Stomach smooth muscle (tissue), 2 donors: ENCODE measurements at regions not wholly inside any gene's neighbourhood (a gene's known extent, or its start where the extent isn't known, plus 50 kb on each side); places are given as distances from the start of the nearest gene placed in this dataset.
"Not testable (repeated sequence)": the region's sequence is repeated elsewhere in the genome, so short reads cannot be mapped to it uniquely, and the experiment has no call there.

ENCODE experiments used
- H3K27ac ChIP-seq: one replicate; pipeline ENCODE4 v1.7.0; 2013; ENCODE audit warnings: mild to moderate bottlenecking, low read length, inconsistent platforms
- H3K27me3 ChIP-seq, 2 donors: one replicate each; pipeline ENCODE4 v1.7.0; 2013; ENCODE audit warnings: low read length in 2 of 2; ENCODE audit not compliant: insufficient read depth in 2 of 2, control insufficient read depth in 1 of 2
- H3K36me3 ChIP-seq, 2 donors: one replicate each; pipeline ENCODE4 v1.7.0; 2013; ENCODE audit warnings: low read length in 2 of 2; ENCODE audit not compliant: control insufficient read depth in 2 of 2, insufficient read depth in 2 of 2
- H3K4me1 ChIP-seq: one replicate; pipeline ENCODE4 v1.7.0; 2013; ENCODE audit warnings: low read length; ENCODE audit not compliant: control insufficient read depth, insufficient read depth
- H3K4me3 ChIP-seq, 2 donors: one replicate each; pipeline ENCODE4 v1.7.0; 2013; ENCODE audit warnings: low read length in 2 of 2
- H3K9ac ChIP-seq, 2 donors: one replicate each; pipeline ENCODE4 v1.7.0; 2013; ENCODE audit warnings: low read length in 2 of 2, mild to moderate bottlenecking in 1 of 2
- H3K9me3 ChIP-seq, 2 donors: one replicate each; pipeline ENCODE4 v1.7.0; 2013; ENCODE audit warnings: low read length in 2 of 2; ENCODE audit not compliant: control insufficient read depth in 2 of 2
- donor health status: healthy.
- donor health status: Pancreatic carcinoma.

GRCh38 chr11:87740451-87740850, 434.8 kb downstream of the RAB38 start:
- Histone ChIP-seq H3K36me3 (no peaks in the 10 kb centered on the region), H3K9me3 (no peaks in the 10 kb centered on the region), H3K27ac (no peak overlapping the region), H3K4me3 (no peak overlapping the region), H3K4me1 (no peaks in the 10 kb centered on the region), H3K27me3 (no peaks in the 10 kb centered on the region), H3K9ac (no peak overlapping the region)

GRCh38 chr11:87739766-87740165, 435.5 kb downstream of the RAB38 start:
- H3K9me3 ChIP-seq = no peaks in the 10 kb centered on the region
- no peaks in the 10 kb centered on the region for H3K36me3 ChIP-seq

GRCh38 chr11:87739261-87739660, 436.0 kb downstream of the RAB38 start:
- Histone ChIP-seq H3K36me3 (no peaks in the 10 kb centered on the region), H3K4me3 (no peak overlapping the region), H3K27me3 (no peaks in the 10 kb centered on the region), H3K9me3 (no peaks in the 10 kb centered on the region), H3K4me1 (no peaks in the 10 kb centered on the region), H3K9ac (no peak overlapping the region), H3K27ac (no peak overlapping the region)

More at GRCh38 chr11:87739766-87740165, 435.5 kb downstream of the RAB38 start:
- Histone ChIP-seq H3K27me3 (no peaks in the 10 kb centered on the region), H3K27ac (no peak overlapping the region), H3K9ac (no peak overlapping the region), H3K4me1 (no peaks in the 10 kb centered on the region), H3K4me3 (no peak overlapping the region)

- no peaks in the 10 kb centered on the region for H3K27me3 ChIP-seq
- no peaks in the 10 kb centered on the region for H3K36me3 ChIP-seq
- H3K9ac ChIP-seq = no peak overlapping the region
- no peak overlapping the region for H3K4me3 ChIP-seq
- H3K9me3 ChIP-seq = no peaks in the 10 kb centered on the region
- no peak overlapping the region for H3K27ac ChIP-seq
- H3K4me1 ChIP-seq = no peaks in the 10 kb centered on the region
These were observed 438.3 kb downstream of the RAB38 start for GRCh38 chr11:87736928-87737327.

GRCh38 chr11:87726506-87726905, 448.7 kb downstream of the RAB38 start:
- H3K27me3 ChIP-seq = no peaks in the 10 kb centered on the region
- no peaks in the 10 kb centered on the region for H3K4me1 ChIP-seq
- H3K9ac ChIP-seq = no peak overlapping the region
- no peaks in the 10 kb centered on the region for H3K36me3 ChIP-seq
- no peaks in the 10 kb centered on the region for H3K9me3 ChIP-seq
- no peak overlapping the region for H3K4me3 ChIP-seq
- H3K27ac ChIP-seq = no peak overlapping the region

GRCh38 chr11:87724358-87724757, 450.9 kb downstream of the RAB38 start:
- no peak overlapping the region for H3K4me3 ChIP-seq
- no peak overlapping the region for H3K9ac ChIP-seq
- H3K9me3 ChIP-seq = no peaks in the 10 kb centered on the region
- H3K36me3 ChIP-seq = no peaks in the 10 kb centered on the region
- no peaks in the 10 kb centered on the region for H3K4me1 ChIP-seq
- H3K27ac ChIP-seq = no peak overlapping the region
- H3K27me3 ChIP-seq = no peaks in the 10 kb centered on the region

GRCh38 chr11:87722756-87723565, 452.3 kb downstream of the RAB38 start:
- Histone ChIP-seq H3K36me3 (no peaks in the 10 kb centered on the region), H3K4me3 (no peak overlapping the region), H3K4me1 (no peaks in the 10 kb centered on the region), H3K27ac (no peak overlapping the region), H3K9me3 (no peaks in the 10 kb centered on the region), H3K27me3 (no peaks in the 10 kb centered on the region), H3K9ac (no peak overlapping the region)

GRCh38 chr11:87719326-87720073, 455.7 kb downstream of the RAB38 start:
- no peaks in the 10 kb centered on the region for H3K4me1 ChIP-seq
- no peaks in the 10 kb centered on the region for H3K36me3 ChIP-seq
- no peak overlapping the region for H3K27ac ChIP-seq
- no peak overlapping the region for H3K4me3 ChIP-seq
- no peaks in the 10 kb centered on the region for H3K27me3 ChIP-seq
- H3K9ac ChIP-seq = no peak overlapping the region
- H3K9me3 ChIP-seq = no peaks in the 10 kb centered on the region

GRCh38 chr11:87712802-87713202, 462.4 kb downstream of the RAB38 start:
- H3K36me3 ChIP-seq = no peaks in the 10 kb centered on the region
- H3K27ac ChIP-seq = no peak overlapping the region
- no peak overlapping the region for H3K9ac ChIP-seq
- H3K27me3 ChIP-seq = no peaks in the 10 kb centered on the region
- H3K4me3 ChIP-seq = no peak overlapping the region
- no peaks in the 10 kb centered on the region for H3K4me1 ChIP-seq
- no peaks in the 10 kb centered on the region for H3K9me3 ChIP-seq

GRCh38 chr11:87712391-87712790, 462.9 kb downstream of the RAB38 start:
- Histone ChIP-seq H3K9ac (no peak overlapping the region), H3K36me3 (no peaks in the 10 kb centered on the region), H3K27me3 (no peaks in the 10 kb centered on the region), H3K27ac (no peak overlapping the region), H3K9me3 (no peaks in the 10 kb centered on the region), H3K4me1 (no peaks in the 10 kb centered on the region), H3K4me3 (no peak overlapping the region)

- not testable (repeated sequence) for H3K9me3 ChIP-seq, H3K4me1 ChIP-seq, H3K36me3 ChIP-seq, H3K4me3 ChIP-seq, H3K9ac ChIP-seq, H3K27me3 ChIP-seq, H3K27ac ChIP-seq
These were observed 471.7 kb downstream of the RAB38 start for GRCh38 chr11:87703589-87703988.
